SK-N-MC (cell line): ENCODE measurements at regions not wholly inside any gene's neighbourhood (a gene's known extent, or its start where the extent isn't known, plus 50 kb on each side); places are given as distances from the start of the nearest gene placed in this dataset.

Source experiments
- EZH2 ChIP-seq: fragments of 200-600 bp; sonication (generic); IDR thresholded peaks from one replicate; pipeline ENCODE4 v1.6.1; 2017; ENCODE audit warnings: antibody characterized with exemption
- FOXP2 ChIP-seq: optimal IDR thresholded peaks from 2 replicates; pipeline ENCODE3; 2011; ENCODE audit warnings: mild to moderate bottlenecking, moderate library complexity; ENCODE audit not compliant: insufficient read depth; ENCODE audit errors: extremely low read length, control extremely low read depth
- POLR2AphosphoS5 ChIP-seq: IDR thresholded peaks from 2 replicates; pipeline ENCODE4 v1.6.1; 2012; ENCODE audit warnings: mild to moderate bottlenecking, low read depth, low read length, borderline replicate concordance

DNA sequence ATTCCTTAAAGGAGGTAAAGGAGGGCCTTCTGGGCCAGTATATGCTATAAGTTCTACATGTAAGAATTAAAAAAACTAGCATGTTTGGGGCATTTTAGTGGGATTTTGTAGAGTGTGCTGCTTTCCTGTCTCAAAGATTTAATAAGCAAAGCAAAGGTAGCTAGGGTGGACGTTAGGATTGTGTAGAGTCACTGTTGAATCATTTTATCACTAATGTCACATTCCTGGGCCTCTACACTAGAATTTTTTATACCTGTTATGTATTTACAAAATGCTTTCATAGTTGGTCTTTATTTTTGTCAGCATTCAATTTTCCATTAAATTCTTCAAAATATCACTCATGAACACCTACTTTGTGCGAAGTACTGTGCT lies 139.4 kb upstream of the PHYHIPL start:
- no peak for TF ChIP-seq POLR2AphosphoS5
- no peak for TF ChIP-seq EZH2
- no peak for TF ChIP-seq FOXP2
